Activated CD8-positive, alpha-beta T cell treated with anti-CD3 and anti-CD28 coated beads for 36 hours (primary cell): ENCODE measurements at regions not wholly inside any gene's neighbourhood (a gene's known extent, or its start where the extent isn't known, plus 50 kb on each side); places are given as distances from the start of the nearest gene placed in this dataset.
"Not testable (repeated sequence)": the region's sequence is repeated elsewhere in the genome, so short reads cannot be mapped to it uniquely, and the experiment has no call there.

Experiments used
- ATAC-seq: fragments of 200-7000 bp; cut with Tn5 transposase; one replicate; pipeline ENCODE4 v1.10.0; 2021; ENCODE audit warnings: mild to moderate bottlenecking, moderate library complexity
- CTCF ChIA-PET: fragments of 350-600 bp; sonication (Branson Sonifier 250); formaldehyde crosslinking; loops from one replicate; lab custom pipeline; 2021; ENCODE audit warnings: antibody characterized with exemption; lab: Charles Lee
- POLR2A ChIA-PET: fragments of 350-600 bp; sonication (Branson Sonifier 250); formaldehyde crosslinking; loops from one replicate; lab custom pipeline; 2021; ENCODE audit warnings: antibody characterized with exemption; lab: Charles Lee
- DNase-seq: peaks from one replicate; pipeline ENCODE4 v3.0.0-alpha.2; 2020
- H3K27ac Mint-ChIP-seq: one replicate; pipeline ENCODE4 v1.8.0; 2021; ENCODE audit warnings: mild to moderate bottlenecking, mixed read lengths
- H3K27me3 Mint-ChIP-seq: one replicate; pipeline ENCODE4 v1.8.0; 2021; ENCODE audit warnings: mixed read lengths
- H3K36me3 Mint-ChIP-seq: one replicate; pipeline ENCODE4 v1.8.0; 2021; ENCODE audit warnings: low read depth, mixed read lengths
- H3K4me1 Mint-ChIP-seq: one replicate; pipeline ENCODE4 v1.8.0; 2021; ENCODE audit warnings: low read depth, mixed read lengths
- H3K4me3 Mint-ChIP-seq: one replicate; pipeline ENCODE4 v1.8.0; 2021; ENCODE audit warnings: mild to moderate bottlenecking, moderate library complexity, mixed read lengths
- H3K9me3 Mint-ChIP-seq: one replicate; pipeline ENCODE4 v1.8.0; 2021; ENCODE audit warnings: mixed read lengths
- CTCF ChIP-seq: fragments of 200-600 bp; IDR thresholded peaks from one replicate; pipeline ENCODE4 v1.8.0; 2022; ENCODE audit warnings: antibody characterized with exemption, mild to moderate bottlenecking
- intact Hi-C: fragments of 100-400 bp; cut with micrococcal nuclease; formaldehyde crosslinking; loops from one replicate; pipeline ENCODE4 v1.10.0; 2022

GRCh38 chr12:97877404-97877803 lies 414.8 kb downstream of the RMST start:
- ChIA-PET POLR2A (no interaction called here), CTCF (no interaction called here)
- no peak overlapping the region for H3K27ac Mint-ChIP-seq
- H3K4me1 Mint-ChIP-seq: no peaks in the 10 kb centered on the region
- ATAC-seq (no peak), DNase-seq (no peak)
- H3K4me3 Mint-ChIP-seq: no peak overlapping the region
- no peaks in the 10 kb centered on the region for H3K27me3 Mint-ChIP-seq
- H3K36me3 Mint-ChIP-seq: no peaks in the 10 kb centered on the region
- TF ChIP-seq CTCF: no peak
- peaks cover 2% of the 10 kb centered on the region for H3K9me3 Mint-ChIP-seq
- intact Hi-C loops: no loop called here

GRCh38 chr12:97886511-97887176 lies 424.0 kb downstream of the RMST start:
- no peaks in the 10 kb centered on the region for H3K36me3 Mint-ChIP-seq
- ATAC-seq (no peak), DNase-seq (no peak)
- ChIA-PET POLR2A (no interaction called here), CTCF (no interaction called here)
- peaks cover 11% of the 10 kb centered on the region for H3K9me3 Mint-ChIP-seq
- H3K27ac Mint-ChIP-seq: no peak overlapping the region
- no peak for TF ChIP-seq CTCF
- no peak overlapping the region for H3K4me3 Mint-ChIP-seq
- no peaks in the 10 kb centered on the region for H3K27me3 Mint-ChIP-seq
- no peaks in the 10 kb centered on the region for H3K4me1 Mint-ChIP-seq
- intact Hi-C loops: no loop called here

- DNase-seq, intact Hi-C loops, H3K4me1 Mint-ChIP-seq, H3K27me3 Mint-ChIP-seq, H3K9me3 Mint-ChIP-seq, H3K27ac Mint-ChIP-seq, CTCF ChIA-PET, ATAC-seq, POLR2A ChIA-PET, H3K4me3 Mint-ChIP-seq, H3K36me3 Mint-ChIP-seq: not testable (repeated sequence)
Observed at GRCh38 chr12:97897881-97898280, 435.3 kb downstream of the RMST start.

- H3K27ac Mint-ChIP-seq: no peak overlapping the region
- intact Hi-C loops: no loop called here
- POLR2A ChIA-PET: no interaction called here
- no peak overlapping the region for H3K4me3 Mint-ChIP-seq
- CTCF ChIA-PET: interaction anchor here (1.0 kb wide), 1 partner anchor 11 kb away, joined by 3 read pairs; no protein-coding TSS in a partner anchor
- H3K4me1 Mint-ChIP-seq: no peaks in the 10 kb centered on the region
- H3K9me3 Mint-ChIP-seq: no peaks in the 10 kb centered on the region
- no peak for TF ChIP-seq CTCF
- ATAC-seq (no peak), DNase-seq (no peak)
- H3K27me3 Mint-ChIP-seq: no peaks in the 10 kb centered on the region
- H3K36me3 Mint-ChIP-seq: no peaks in the 10 kb centered on the region
Observed at GRCh38 chr12:97899529-97899928, 436.9 kb downstream of the RMST start.

GRCh38 chr12:97899956-97900355 lies 437.4 kb downstream of the RMST start:
- H3K9me3 Mint-ChIP-seq: no peaks in the 10 kb centered on the region
- intact Hi-C loops: no loop called here
- no peak for TF ChIP-seq CTCF
- no peaks in the 10 kb centered on the region for H3K27me3 Mint-ChIP-seq
- H3K4me3 Mint-ChIP-seq: no peak overlapping the region
- ATAC-seq (no peak), DNase-seq (no peak)
- no peaks in the 10 kb centered on the region for H3K4me1 Mint-ChIP-seq
- POLR2A ChIA-PET: no interaction called here
- no peaks in the 10 kb centered on the region for H3K36me3 Mint-ChIP-seq
- CTCF ChIA-PET: interaction anchor here (1.0 kb wide), 1 partner anchor 11 kb away, joined by 3 read pairs; no protein-coding TSS in a partner anchor
- no peak overlapping the region for H3K27ac Mint-ChIP-seq
